ENCODE measurements at regions not wholly inside any gene's neighbourhood (a gene's known extent, or its start where the extent isn't known, plus 50 kb on each side); places are given as distances from the start of the nearest gene placed in this dataset.
A peak's percentile ranks its signal among the peaks of the same experiment; 100 is the strongest.

GRCh38 chr5:152686931-152687330 is 281.9 kb upstream of the NMUR2 start:
- WGBS (ENCODE audit: missing lambda C conversion rate) = 13% methylated on average over 4 of the region's 4 CpGs
- Histone ChIP-seq H3K9me3 (0 out of 3 replicates have a peak, but pooled peaks cover 4% of the 10 kb centered on the region), H3K4me3 (no peak overlapping the region), H3K4me2 (no peak overlapping the region), H3K27ac (no peak overlapping the region), H3K4me1 (no peaks in the 10 kb centered on the region)
- CTCF ChIA-PET = no interaction called here
- no peak for TF ChIP-seq POLR2A (IDR thresholded peaks at IDR 0.05; ENCODE audit: low read length)
- TF ChIP-seq FOSL2 (IDR thresholded peaks at IDR 0.05) = no peak
- TF ChIP-seq FOSL2 (CRISPR knock-in tag; IDR thresholded peaks at IDR 0.05) = no peak
- TF ChIP-seq, protein P1, sequence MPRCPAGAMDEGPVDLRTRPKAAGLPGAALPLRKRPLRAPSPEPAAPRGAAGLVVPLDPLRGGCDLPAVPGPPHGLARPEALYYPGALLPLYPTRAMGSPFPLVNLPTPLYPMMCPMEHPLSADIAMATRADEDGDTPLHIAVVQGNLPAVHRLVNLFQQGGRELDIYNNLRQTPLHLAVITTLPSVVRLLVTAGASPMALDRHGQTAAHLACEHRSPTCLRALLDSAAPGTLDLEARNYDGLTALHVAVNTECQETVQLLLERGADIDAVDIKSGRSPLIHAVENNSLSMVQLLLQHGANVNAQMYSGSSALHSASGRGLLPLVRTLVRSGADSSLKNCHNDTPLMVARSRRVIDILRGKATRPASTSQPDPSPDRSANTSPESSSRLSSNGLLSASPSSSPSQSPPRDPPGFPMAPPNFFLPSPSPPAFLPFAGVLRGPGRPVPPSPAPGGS (IDR thresholded peaks at IDR 0.05) = no peak
- no peak for TF ChIP-seq RFX5 (IDR thresholded peaks at IDR 0.05)
- TF ChIP-seq REST (IDR thresholded peaks at IDR 0.05) = no peak
- TF ChIP-seq KDM5A (IDR thresholded peaks at IDR 0.05) = no peak
- no peak for TF ChIP-seq TFCP2L1 (CRISPR knock-in tag; IDR thresholded peaks at IDR 0.05)
- no peak for TF ChIP-seq RARB (CRISPR knock-in tag; IDR thresholded peaks at IDR 0.05)
- TF ChIP-seq RNF2 (IDR thresholded peaks at IDR 0.05; ENCODE audit: borderline replicate concordance, low read depth) = no peak
- no peak for FAIRE-seq
- no peak for ATAC-seq
- DNase-seq (ENCODE audit: low read depth in 1 of 2, low spot score in 1 of 2) = no peak
- POLR2A ChIA-PET = no interaction called here

- CTCF ChIA-PET = no interaction called here
- no peak for FAIRE-seq
These were observed 283.6 kb upstream of the NMUR2 start for GRCh38 chr5:152688561-152689249.

DNA sequence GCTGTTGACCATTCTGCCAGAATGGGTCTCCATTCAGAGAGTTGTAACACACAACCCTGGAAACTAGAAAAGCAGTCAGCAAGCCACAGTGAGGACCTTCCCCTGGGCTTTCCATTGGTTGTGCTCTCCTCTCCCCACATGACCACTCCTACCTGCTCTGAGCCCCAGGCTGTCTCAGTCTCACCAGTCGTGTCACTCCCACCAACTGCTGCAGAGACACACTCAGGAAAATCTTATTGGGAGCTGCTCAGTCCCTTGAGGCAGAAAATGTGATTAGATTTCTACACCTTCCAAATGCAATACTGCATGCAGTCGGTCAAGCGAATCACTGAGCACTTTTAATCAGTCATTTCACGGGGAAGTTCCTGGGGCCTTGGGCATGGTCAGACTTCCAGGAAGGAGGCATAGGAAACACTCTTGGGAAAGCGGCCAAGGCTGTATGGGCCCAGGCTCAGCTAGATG is 284.2 kb upstream of the NMUR2 start:
- FAIRE-seq = no peak
- CTCF ChIA-PET = no interaction called here

More at GRCh38 chr5:152688561-152689249, 283.6 kb upstream of the NMUR2 start:
- DNase-seq (ENCODE audit: low read depth in 1 of 2, low spot score in 1 of 2) (peak; percentile 1 to 54), ATAC-seq (peak; percentile 80 to 86)
- Histone ChIP-seq H3K27ac (no peak overlapping the region), H3K4me3 (no peak overlapping the region), H3K4me2 (peak overlapping the region; percentile 11; the same call in 1 of the 3 replicates), H3K4me1 (no peaks in the 10 kb centered on the region), H3K9me3 (0 out of 3 replicates have a peak, but pooled peaks cover 4% of the 10 kb centered on the region)
- POLR2A ChIA-PET = no interaction called here
- 0% methylated on average over 3 of the region's 3 CpGs for WGBS (ENCODE audit: missing lambda C conversion rate)
- TF ChIP-seq RFX5 (IDR thresholded peaks at IDR 0.05) (no peak), MAFK (IDR thresholded peaks at IDR 0.05; ENCODE audit: partially characterized antibody) (peak; percentile 95), FOSL2 (IDR thresholded peaks at IDR 0.05) (no peak), FOSL2 (CRISPR knock-in tag; IDR thresholded peaks at IDR 0.05) (peak; percentile 38; the same call in 1 of the 2 replicates)

More for the DNA sequence above, 284.2 kb upstream of the NMUR2 start:
- Histone ChIP-seq H3K4me1 (no peaks in the 10 kb centered on the region), H3K4me3 (no peak overlapping the region), H3K4me2 (no peak overlapping the region), H3K9me3 (0 out of 3 replicates have a peak, but pooled peaks cover 4% of the 10 kb centered on the region), H3K27ac (no peak overlapping the region)
- no peak for TF ChIP-seq ESRRA (IDR thresholded peaks at IDR 0.05; ENCODE audit: borderline replicate concordance, low read length)
- TF ChIP-seq, protein P2, sequence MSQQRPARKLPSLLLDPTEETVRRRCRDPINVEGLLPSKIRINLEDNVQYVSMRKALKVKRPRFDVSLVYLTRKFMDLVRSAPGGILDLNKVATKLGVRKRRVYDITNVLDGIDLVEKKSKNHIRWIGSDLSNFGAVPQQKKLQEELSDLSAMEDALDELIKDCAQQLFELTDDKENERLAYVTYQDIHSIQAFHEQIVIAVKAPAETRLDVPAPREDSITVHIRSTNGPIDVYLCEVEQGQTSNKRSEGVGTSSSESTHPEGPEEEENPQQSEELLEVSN (IDR thresholded peaks at IDR 0.05; ENCODE audit: borderline replicate concordance, low read depth) = no peak
- no peak for TF ChIP-seq NFE2L2 (conservative IDR thresholded peaks at IDR 0.05; ENCODE audit: low read length)
- TF ChIP-seq MYC (IDR thresholded peaks at IDR 0.05; ENCODE audit: borderline replicate concordance, low read length) = no peak
- TF ChIP-seq, protein P3, sequence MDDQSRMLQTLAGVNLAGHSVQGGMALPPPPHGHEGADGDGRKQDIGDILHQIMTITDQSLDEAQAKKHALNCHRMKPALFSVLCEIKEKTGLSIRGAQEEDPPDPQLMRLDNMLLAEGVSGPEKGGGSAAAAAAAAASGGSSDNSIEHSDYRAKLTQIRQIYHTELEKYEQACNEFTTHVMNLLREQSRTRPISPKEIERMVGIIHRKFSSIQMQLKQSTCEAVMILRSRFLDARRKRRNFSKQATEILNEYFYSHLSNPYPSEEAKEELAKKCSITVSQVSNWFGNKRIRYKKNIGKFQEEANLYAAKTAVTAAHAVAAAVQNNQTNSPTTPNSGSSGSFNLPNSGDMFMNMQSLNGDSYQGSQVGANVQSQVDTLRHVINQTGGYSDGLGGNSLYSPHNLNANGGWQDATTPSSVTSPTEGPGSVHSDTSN (IDR thresholded peaks at IDR 0.05) = no peak
- TF ChIP-seq POLR2AphosphoS2 (conservative IDR thresholded peaks at IDR 0.05; ENCODE audit: low read length) = no peak
- TF ChIP-seq TFCP2L1 (CRISPR knock-in tag; IDR thresholded peaks at IDR 0.05) = no peak
- no peak for TF ChIP-seq ZC3H11A (IDR thresholded peaks at IDR 0.05)
- TF ChIP-seq RNF2 (IDR thresholded peaks at IDR 0.05; ENCODE audit: borderline replicate concordance, low read depth) = no peak
- TF ChIP-seq CHD2 (IDR thresholded peaks at IDR 0.05; ENCODE audit: low read length, partially characterized antibody) = no peak
- TF ChIP-seq PHF8 (IDR thresholded peaks at IDR 0.05; ENCODE audit: borderline replicate concordance, low read depth) = no peak
- no peak for TF ChIP-seq JUN (IDR thresholded peaks at IDR 0.05)
- no peak for TF ChIP-seq REST (IDR thresholded peaks at IDR 0.05)
- no peak for TF ChIP-seq CEBPB (IDR thresholded peaks at IDR 0.05)
- TF ChIP-seq MAX (IDR thresholded peaks at IDR 0.05) = no peak
- no peak for ATAC-seq
- 43% methylated on average over 5 of the region's 5 CpGs for WGBS (ENCODE audit: missing lambda C conversion rate)
- no peak for DNase-seq (ENCODE audit: low read depth in 1 of 2, low spot score in 1 of 2)
- POLR2A ChIA-PET = no interaction called here
